ENCODE measurements at regions not wholly inside any gene's neighbourhood (a gene's known extent, or its start where the extent isn't known, plus 50 kb on each side); places are given as distances from the start of the nearest gene placed in this dataset.
"Not testable (repeated sequence)": the region's sequence is repeated elsewhere in the genome, so short reads cannot be mapped to it uniquely, and the experiment has no call there.

DNA sequence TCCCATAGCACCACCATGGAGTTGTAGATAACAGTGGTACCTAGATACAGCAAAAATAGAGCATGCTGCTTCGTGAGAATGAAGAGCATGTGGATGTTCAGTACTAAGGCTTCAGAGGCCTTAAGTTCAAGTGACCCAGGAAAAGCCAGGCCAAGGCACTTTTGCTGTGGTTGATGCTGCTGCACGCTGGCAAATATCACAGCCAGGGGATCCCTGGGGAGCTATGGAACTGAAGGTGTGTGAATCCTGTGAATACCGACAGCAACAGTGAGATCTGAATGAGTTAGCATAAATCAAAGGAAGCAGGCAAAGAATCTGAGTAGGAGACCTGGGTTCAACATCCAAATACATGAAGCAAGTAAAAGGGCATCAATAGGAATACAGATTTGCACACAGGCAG is 158.6 kb upstream of the THUMPD2 start:
- H3K4me3 ChIP-seq (ENCODE audit: low read length), result no peak overlapping the region
- no peak for DNase-seq (ENCODE audit: low read depth, low spot score)

DNA sequence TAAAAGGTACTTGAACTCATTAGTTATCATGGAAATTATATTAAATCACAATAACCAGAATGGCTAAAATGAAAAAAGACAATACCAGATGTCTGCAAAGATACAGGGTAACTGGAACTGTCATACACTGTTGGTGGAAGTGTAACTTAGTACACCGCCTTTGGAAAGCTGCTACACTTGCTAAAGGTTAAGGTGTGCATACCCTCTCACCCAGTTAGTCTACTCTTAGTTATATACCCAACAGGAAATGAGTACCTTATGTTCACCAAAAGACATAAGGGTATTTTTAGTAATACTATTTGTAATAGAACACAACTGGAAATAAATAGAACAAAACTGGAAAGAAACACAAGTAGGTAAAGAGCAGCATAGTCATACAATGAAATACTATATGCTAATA is 155.8 kb upstream of the THUMPD2 start:
- DNase-seq (ENCODE audit: low read depth, low spot score), result no peak
- H3K4me3 ChIP-seq (ENCODE audit: low read length), result no peak overlapping the region

DNA sequence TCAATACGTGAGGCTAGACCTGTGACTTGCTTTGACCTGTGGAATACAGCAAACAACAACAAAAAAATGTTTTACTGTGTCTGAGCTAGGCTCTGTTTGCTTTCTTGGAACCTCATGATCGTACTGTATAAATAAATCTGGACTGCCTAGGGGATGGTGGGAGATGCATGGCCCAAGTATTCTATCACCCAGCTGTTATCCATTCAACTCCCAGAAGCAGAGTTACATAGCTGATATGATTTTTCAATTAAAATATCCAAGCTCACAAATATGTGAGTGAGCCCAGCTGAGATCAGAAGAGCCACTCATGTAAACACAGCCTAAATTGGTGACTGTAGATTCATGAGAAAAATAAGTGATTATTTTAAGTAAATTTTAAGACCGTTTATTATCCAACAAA is 154.1 kb upstream of the THUMPD2 start:
- H3K4me3 ChIP-seq (ENCODE audit: low read length), result no peak overlapping the region
- DNase-seq (ENCODE audit: low read depth, low spot score), result no peak

DNA sequence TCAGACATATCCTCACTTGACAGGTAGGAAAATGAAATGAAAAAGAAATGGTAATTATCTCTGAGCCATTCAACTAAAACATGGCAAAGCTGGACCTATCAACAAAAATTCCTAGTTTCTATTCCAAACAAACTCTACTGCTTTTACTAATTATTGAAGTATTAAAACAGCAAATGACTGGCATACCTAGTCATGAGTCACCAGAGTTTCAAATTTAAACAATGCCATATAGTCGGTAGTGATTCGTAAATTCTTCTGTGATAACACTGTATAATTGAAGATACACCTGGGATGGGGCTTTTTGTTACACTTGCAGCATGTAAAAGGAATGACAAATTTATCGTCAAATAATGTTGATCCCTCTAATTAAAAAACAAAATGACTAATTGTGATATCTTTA is 153.1 kb upstream of the THUMPD2 start:
- no peak overlapping the region for H3K4me3 ChIP-seq (ENCODE audit: low read length)
- no peak for DNase-seq (ENCODE audit: low read depth, low spot score)

DNA sequence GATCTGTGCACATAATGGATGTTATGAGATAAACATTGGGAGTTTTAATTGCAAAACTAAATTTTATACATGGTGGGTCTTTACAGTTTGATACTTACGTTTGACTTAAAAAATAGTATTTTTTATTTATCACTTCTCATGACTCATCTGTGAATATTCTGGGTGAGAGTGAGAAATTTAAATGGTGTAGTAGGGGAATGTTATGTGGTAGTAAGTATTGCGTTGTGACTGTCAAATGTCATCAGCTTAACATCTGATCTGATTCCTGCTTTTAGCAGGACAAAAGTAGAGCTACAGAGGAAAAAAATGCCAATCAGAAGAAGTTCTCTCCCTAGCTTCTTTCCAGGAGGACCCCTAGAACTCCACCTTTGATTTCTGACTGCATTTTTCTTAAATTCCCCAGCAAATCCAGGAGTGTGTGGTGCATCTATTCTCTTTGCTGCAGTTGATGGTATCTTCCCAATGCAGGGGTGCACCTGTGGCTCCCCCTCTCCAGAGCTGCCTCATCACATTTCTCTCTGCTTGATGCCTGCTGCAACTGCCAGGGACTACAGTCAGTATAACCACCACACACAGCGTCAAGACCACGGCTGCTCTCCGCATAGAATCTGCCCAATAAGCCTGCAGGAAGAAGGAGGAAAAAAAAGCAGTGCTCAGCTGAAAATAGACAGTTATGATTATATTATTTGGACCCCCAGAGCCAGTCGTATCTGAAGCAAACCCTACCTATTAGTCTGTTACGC is 151.3 kb upstream of the THUMPD2 start:
- H3K4me3 ChIP-seq (ENCODE audit: low read length), result no peak overlapping the region
- DNase-seq (ENCODE audit: low read depth, low spot score), result no peak

DNA sequence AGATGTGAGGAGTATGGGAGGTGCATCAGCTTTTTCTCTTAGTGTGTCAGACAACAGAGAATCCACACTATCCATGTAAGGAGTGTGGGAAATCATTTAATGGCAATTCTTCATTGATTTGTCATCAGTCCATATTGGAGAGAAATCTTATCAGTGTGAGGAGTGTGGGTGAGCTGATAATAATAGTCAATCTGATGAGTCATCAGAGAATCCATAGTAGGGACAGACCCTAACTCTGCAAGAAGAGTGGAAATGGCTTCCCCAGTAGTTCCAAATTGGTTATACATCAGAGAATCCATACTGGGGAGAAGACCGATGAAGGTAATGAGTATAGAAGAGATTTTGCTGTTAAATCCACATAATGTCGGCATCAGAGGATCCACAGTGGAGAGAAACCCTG is 150.5 kb upstream of the THUMPD2 start:
- no peak for DNase-seq (ENCODE audit: low read depth, low spot score)
- H3K4me3 ChIP-seq (ENCODE audit: low read length), result no peak overlapping the region

DNA sequence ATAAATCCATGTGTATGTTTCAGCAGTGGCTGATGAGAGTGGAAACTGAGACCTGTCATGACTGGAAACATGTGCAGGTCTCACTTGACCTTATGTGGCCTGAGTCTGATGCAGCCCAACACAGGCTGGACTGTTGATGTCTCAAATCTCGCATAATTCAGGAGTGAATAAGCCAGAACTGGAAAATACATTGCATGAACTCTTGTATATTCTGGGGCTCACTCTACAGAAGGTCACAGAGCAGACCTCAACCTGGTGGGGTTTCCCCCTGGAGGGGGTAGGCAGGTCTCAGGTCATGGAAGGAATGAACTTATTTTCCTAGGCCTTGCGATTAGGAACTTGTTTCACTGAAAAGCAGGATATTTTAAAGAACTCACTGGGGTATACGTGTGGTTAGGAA is 146.3 kb upstream of the THUMPD2 start:
- DNase-seq (ENCODE audit: low read depth, low spot score), result no peak
- no peak overlapping the region for H3K4me3 ChIP-seq (ENCODE audit: low read length)

DNA sequence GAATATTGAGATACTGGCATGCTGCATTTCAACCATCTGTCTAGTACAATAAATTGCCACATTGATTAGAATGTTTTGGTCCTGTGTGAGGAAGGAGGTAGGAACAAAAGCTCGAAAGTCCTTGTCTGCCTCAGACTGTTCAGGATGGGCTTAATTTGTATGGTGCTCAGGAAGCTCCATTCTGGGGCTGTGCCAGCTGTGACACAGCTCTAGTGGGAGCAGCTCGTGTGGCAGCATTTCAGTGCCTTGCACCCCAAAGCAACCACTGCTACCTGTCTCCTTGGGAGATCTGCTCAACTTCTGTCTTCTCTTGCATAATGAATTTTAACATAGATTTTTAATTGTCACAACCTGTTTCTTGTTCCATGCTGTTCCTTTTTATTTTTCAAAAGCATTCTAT is 144.4 kb upstream of the THUMPD2 start:
- H3K4me3 ChIP-seq (ENCODE audit: low read length), result no peak overlapping the region
- no peak for DNase-seq (ENCODE audit: low read depth, low spot score)

DNA sequence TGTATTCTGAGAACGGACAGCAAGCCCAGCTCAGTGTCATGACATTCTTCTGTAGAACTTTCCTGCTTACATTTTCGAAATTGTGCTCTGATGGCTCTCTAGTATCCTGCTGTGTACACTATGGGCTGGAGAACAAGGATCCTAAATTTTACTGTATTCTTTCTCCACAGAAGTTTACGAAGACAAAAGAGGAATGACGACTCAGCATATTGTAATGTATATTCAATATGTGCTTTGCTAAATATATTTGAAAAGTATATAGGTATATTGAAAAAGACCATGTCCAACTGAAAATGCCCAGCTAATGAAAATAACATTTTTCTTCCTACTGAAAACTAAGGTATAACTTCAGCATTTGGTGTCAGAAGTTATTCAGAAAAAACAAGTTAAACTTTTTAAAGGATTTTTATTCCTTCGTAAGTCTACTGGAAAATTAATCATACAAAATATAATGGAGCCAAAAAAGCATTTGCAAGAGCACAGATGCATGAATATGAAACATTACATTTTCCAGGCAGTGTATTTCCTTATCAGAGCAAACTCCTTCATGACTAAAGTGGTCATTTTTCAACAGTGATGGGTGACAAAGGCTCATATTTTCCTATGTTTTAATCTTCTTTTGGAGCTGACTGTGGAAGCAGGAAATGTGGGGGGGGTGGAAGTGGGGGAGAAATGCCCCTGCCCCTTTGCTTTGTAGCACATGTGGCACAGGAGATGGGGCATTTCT is 143.8 kb upstream of the THUMPD2 start:
- no peak for DNase-seq (ENCODE audit: low read depth, low spot score)

DNA sequence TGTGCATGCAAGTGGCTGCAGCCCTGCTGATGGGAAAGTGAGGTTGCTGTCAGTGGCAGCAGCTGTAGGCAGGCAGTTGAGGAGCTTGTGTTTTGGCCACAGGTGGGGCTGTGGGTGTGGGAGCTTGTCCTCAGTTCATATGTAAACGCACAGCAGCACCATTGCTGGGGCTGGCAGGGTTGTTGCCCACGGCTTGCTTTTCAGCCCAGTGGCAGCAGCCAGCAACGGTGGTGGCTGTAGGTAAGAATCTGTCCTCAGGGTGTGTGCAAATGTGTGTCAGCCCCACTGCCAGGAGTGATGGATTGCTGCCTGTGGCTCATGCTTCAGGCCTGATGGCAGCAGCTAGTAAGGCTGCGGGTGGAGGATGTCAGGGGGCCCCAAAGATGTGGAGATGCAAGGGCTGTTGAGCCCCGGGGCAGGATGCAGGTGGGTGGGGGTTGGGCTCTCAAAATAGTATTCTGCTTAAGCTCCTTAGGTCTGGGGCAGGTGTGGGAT is 141.3 kb upstream of the THUMPD2 start:
- peak; percentile 84 for DNase-seq (ENCODE audit: low read depth, low spot score)

More for the DNA sequence above, 143.8 kb upstream of the THUMPD2 start:
- no peak overlapping the region for H3K4me3 ChIP-seq (ENCODE audit: low read length)

DNA sequence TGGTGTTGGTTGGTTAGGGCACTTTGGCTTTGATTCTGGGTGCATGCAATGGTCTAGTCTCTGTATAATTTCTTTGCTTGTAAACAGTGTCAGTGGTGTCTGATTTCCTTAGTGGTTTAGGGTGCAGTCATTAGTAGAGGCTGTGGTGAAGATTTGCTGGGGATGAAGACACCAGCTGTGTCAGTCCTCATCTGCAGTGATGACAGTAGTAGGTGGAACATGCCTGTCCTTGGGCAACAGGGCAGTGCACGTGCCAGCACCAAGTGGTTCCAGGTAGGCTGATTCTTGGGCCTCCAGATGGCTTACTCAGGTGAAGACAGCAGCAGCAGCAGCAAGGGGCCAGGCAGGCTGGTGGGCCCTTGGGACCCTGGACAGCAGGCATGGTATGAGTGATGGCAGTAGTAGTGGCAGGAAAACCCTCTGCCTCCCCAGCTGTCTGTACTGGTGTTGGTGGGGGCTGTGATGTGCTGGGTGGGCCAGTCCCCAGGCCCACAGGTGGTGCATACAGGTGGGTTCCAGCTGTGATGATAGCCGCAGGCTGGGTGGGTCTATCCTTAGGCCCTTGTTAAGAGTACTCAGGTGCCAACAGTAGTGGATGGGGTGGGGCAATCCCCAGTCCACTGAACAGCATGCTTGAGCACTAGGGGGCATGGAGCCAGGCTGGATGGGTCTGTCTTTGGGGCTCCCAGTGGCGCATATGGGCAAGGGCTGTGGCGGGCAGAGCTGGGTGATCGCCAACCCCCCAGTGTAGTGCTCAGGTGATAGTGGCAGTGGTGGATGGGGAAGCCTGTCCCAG is 140.7 kb upstream of the THUMPD2 start:
- peak; percentile 65 for DNase-seq (ENCODE audit: low read depth, low spot score)
- H3K4me3 ChIP-seq (ENCODE audit: low read length), result peak overlapping the region; percentile 3; the same call in 1 of the 2 replicates

More for the DNA sequence above, 141.3 kb upstream of the THUMPD2 start:
- H3K4me3 ChIP-seq (ENCODE audit: low read length), result peak overlapping the region; percentile 7

DNA sequence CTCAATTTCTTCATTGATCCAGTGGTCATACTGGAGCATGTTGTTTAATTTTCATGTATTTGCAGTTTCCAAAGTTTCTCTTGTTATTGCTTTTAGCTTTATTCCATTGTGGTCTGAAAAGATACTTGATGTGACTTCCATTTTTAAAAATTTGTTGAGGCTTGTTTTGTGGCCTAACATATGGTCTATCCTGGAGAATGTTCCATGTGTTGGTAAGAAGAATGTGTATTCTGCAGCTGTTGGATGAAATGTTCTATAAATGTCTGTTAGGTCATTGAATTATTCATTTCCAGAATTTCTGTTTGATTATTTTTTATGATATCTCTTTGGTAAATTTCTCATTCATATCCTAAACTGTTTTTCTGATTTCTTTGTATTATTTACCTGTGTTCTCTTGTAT is 139.8 kb upstream of the THUMPD2 start:
- H3K4me3 ChIP-seq (ENCODE audit: low read length), result no peak overlapping the region
- no peak for DNase-seq (ENCODE audit: low read depth, low spot score)

DNA sequence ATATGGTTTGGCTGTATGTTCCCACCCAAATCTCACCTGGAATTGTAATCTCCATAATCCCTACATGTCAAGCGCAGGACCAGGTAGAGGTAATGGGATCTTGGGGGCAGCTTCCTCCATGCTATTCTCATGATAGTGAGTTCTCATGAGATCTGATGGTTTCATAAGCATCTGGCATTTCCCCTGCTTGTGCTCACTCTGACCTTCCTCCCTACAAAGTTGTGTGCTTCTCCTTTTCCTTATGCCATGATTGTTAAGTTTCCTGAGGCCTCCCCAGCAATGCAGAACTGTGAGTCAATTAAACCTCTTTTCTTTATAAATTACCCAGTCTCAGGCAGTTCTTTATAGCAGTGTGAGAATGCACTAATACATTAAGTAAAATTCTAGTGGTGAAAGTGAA is 138.3 kb upstream of the THUMPD2 start:
- not testable (repeated sequence) for H3K4me3 ChIP-seq (ENCODE audit: low read length); DNase-seq (ENCODE audit: low read depth, low spot score)

DNA sequence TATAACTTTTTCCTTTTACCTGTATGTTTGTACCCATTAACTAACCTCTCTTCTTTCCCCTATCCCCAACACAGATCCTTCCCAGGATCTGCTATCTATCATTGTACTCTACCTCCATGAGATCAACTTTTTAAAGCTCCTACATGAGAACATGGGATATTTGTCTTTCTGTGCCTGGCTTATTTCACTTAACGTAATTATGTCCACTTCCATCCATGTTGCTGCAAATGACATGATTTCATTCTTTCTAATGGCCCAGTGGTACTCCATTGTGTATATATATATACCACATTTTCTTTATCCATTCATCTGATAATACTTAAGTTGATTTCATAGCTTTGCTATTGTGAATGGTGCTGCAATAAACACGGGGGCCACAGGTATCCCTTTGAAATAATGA is 135.9 kb upstream of the THUMPD2 start:
- no peak for DNase-seq (ENCODE audit: low read depth, low spot score)
- no peak overlapping the region for H3K4me3 ChIP-seq (ENCODE audit: low read length)

DNA sequence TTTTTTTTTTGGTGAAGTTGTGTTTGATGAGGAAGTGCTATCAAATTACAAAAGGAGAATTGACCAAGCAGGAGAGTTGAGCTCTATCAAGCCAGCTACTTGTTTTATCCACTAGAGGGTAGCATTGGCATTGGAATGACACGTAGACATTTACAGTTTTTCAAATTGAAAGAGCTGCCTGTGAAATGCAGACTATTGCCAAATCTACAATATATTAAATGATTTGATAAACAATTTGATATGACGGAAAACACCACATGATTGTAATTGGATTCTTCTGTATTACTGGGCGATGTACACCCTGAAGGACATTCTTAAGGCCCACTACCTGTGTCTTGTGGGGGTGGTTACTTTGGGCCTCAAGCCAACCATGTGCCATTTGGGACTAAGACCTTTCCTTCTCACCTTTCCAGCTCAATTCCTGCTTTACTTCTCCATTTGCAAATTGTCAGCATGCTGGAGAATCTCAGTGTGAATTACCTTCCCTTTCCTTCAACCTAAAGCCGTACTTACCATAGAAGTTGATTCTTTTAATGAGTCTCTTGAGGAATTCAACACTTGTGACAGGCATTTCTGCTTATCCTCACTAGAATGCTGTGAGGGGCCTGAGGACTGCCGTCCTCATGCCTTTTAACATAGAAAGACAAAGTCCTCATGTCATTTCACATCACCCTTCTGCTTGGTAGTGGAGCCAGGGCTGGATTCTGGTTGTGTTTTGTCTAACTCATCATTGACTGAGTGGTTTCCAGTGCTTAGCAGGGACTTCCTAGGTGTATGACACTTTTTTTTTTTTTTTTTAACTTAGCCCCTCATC is 134.8 kb upstream of the THUMPD2 start:
- peak; percentile 48 for DNase-seq (ENCODE audit: low read depth, low spot score)
- no peak overlapping the region for H3K4me3 ChIP-seq (ENCODE audit: low read length)

DNA sequence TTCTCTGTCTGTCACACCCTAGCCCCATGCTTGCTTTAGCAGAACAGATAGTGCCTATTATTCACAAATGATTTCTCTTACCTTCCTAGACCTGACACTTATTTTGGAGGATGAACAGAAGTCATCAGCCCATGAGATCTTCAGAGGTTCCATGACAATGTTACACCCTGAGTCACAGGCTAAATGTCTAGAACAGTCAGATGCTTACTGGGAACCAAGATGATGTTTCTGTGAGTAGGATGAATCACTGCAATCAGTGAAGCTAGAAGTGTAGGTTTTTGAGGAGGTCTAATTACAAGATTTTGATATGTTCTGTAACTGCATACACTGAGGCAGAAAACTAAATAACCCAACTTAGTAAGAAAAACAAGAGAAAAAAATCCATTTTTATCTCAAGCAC is 123.0 kb upstream of the THUMPD2 start:
- H3K4me3 ChIP-seq (ENCODE audit: low read length), result no peak overlapping the region
- DNase-seq (ENCODE audit: low read depth, low spot score), result no peak

DNA sequence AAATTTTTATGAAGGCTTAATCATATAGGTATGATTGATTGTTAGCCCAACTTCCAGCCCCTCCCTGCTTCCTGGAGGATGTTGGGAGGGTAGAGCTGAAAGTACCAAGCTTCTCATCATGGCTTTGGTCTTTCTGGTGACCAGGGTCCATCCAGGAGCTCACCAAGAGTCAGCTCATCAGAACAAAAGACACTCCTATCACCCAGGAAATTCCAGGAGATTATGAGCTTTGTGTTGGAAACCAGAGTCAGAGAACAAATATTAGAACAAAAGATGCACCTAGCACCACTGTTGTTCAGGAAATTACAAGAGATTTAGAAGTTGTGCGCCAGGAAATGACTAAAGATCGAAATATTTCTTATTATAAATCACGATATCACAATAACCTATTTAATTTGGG is 119.9 kb upstream of the THUMPD2 start:
- H3K4me3 ChIP-seq (ENCODE audit: low read length), result no peak overlapping the region
- no peak for DNase-seq (ENCODE audit: low read depth, low spot score)

DNA sequence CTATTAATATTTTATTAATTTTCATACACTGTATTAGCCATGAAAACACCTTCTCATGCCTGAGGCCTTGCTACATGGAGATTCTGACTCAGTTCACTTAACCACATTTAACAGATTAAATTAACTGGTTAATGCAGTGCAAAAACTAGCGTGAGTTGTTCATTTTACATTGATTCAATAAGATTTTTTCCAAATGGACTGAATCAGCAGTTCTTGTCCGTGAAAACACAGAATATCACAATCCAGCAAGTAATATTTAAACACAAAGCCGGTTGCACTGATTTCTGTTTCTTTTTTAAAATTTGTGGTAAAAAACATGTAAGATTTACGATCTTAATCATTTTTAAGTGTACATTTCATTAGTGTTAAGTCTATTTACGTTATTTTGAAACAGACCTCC is 118.2 kb upstream of the THUMPD2 start:
- no peak for DNase-seq (ENCODE audit: low read depth, low spot score)
- H3K4me3 ChIP-seq (ENCODE audit: low read length), result no peak overlapping the region

DNA sequence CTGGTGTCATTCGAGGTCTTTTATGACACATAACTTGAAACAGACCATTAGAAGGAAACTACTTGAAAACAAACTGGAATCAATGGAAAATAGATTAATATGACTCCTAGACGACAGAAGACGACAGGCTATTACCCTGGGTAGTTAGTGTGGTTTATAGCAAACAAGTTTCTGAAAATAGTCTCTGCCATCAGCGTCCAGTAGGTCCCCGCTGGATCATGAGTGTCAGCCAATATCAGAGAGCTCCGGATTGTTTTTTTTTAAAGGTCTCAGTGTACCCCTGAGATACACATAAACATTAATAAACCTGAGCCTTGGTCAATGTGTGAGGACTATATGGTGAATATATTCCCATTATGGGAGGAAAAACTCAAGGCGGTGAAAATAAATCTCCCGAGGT is 115.0 kb upstream of the THUMPD2 start:
- H3K4me3 ChIP-seq (ENCODE audit: low read length), result no peak overlapping the region
- DNase-seq (ENCODE audit: low read depth, low spot score), result no peak
